DOHH2 (cell line): ENCODE measurements at regions not wholly inside any gene's neighbourhood (a gene's known extent, or its start where the extent isn't known, plus 50 kb on each side); places are given as distances from the start of the nearest gene placed in this dataset.

Source experiments
- H3F3A ChIP-seq: fragments of 200-600 bp; sonication (generic), shearing (Covaris generic); 2 replicates; pipeline ENCODE4 v1.6.0; 2016; ENCODE audit warnings: antibody characterized with exemption, mild to moderate bottlenecking; ENCODE audit not compliant: control insufficient read depth, insufficient read depth
- H3K27ac ChIP-seq: fragments of 200-600 bp; sonication (generic); 2 replicates; pipeline ENCODE4 v1.5.1; 2014; ENCODE audit warnings: low read depth, mild to moderate bottlenecking, low read length, moderate library complexity
- H3K27me3 ChIP-seq: fragments of 200-600 bp; sonication (generic); 2 replicates; pipeline ENCODE4 v1.6.1; 2014; ENCODE audit warnings: mild to moderate bottlenecking, low read length, mixed read lengths; ENCODE audit not compliant: control insufficient read depth
- H3K36me3 ChIP-seq: fragments of 200-600 bp; sonication (generic); 2 replicates; pipeline ENCODE4 v1.6.1; 2014; ENCODE audit warnings: mild to moderate bottlenecking, low read length, moderate library complexity, mixed read lengths; ENCODE audit not compliant: control insufficient read depth
- H3K4me1 ChIP-seq: fragments of 200-600 bp; sonication (generic); 2 replicates; pipeline ENCODE4 v1.6.1; 2014; ENCODE audit warnings: mild to moderate bottlenecking, low read length, mixed read lengths; ENCODE audit not compliant: control insufficient read depth
- H3K4me2 ChIP-seq: fragments of 200-600 bp; sonication (generic); 2 replicates; pipeline ENCODE4 v1.6.0; 2014; ENCODE audit warnings: mild to moderate bottlenecking, low read length, moderate library complexity
- H3K4me3 ChIP-seq: fragments of 200-600 bp; sonication (generic); 2 replicates; pipeline ENCODE4 v1.5.1; 2014; ENCODE audit warnings: mild to moderate bottlenecking, low read length, mixed read lengths
- H3K79me2 ChIP-seq: fragments of 200-600 bp; sonication (generic); 2 replicates; pipeline ENCODE4 v1.6.1; 2014; ENCODE audit warnings: mild to moderate bottlenecking, low read length, mixed read lengths; ENCODE audit not compliant: control insufficient read depth
- H3K9me2 ChIP-seq: fragments of 200-600 bp; sonication (generic); replicated peaks from 2 replicates; pipeline ENCODE4 v1.6.1; 2014; ENCODE audit warnings: mild to moderate bottlenecking, low read length, mixed read lengths; ENCODE audit not compliant: control insufficient read depth
- H3K9me3 ChIP-seq: fragments of 200-600 bp; sonication (generic); 2 replicates; pipeline ENCODE4 v1.6.1; 2014; ENCODE audit warnings: antibody characterized with exemption, low read length, mixed read lengths; ENCODE audit not compliant: control insufficient read depth, insufficient read depth
- H4K20me1 ChIP-seq: fragments of 200-600 bp; sonication (generic); 2 replicates; pipeline ENCODE4 v1.6.0; 2014; ENCODE audit warnings: low read depth, mild to moderate bottlenecking, antibody characterized with exemption, low read length, moderate library complexity; ENCODE audit not compliant: control insufficient read depth, insufficient read depth
- EZH2phosphoT487 ChIP-seq: fragments of 200-600 bp; sonication (generic); IDR thresholded peaks from 2 replicates; pipeline ENCODE4 v1.6.1; 2017; ENCODE audit warnings: borderline replicate concordance, mild to moderate bottlenecking, antibody characterized with exemption, low read length, moderate library complexity, mixed read lengths
- TF ChIP-seq, protein P1 (sequence below): fragments of 200-600 bp; sonication (generic); IDR thresholded peaks from one replicate; pipeline ENCODE4 v1.5.1; 2014; ENCODE audit warnings: antibody characterized with exemption, mild to moderate bottlenecking, low read depth, low read length; ENCODE audit not compliant: poor library complexity, severe bottlenecking

DNA sequence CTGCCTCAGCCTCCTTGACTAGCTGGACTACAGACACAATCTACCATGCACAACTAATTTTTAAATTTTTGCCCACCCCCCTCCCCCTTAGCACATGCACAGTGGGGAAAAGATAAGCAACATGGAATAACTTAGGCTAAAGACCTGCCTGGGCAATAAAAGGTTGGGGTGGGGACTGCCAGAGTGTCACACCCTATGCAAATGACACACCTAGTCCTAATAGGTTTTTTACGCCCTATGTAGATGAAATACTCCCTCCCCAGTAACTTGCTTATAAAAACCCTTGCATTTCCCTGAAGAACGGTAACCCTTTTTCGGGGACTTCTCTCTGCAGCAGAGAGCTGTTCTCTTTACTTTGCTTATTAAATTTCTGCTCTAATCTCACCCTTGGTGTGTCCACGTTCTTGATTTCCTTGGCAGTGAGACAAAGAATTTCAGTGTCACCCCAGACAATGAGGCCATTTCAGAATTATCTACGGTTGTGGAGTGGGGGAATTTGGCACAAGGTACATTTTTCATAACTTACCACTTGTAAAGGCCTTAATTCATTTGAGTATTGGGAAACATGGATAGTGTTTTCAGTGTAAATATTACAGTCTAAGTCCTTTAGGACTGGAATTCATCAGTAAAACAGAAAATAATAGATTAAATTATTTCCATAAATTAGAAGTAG, 109.2 kb downstream of the NOL4 start:
- Histone ChIP-seq H3K4me2 (no peak overlapping the region), H3K9me3 (no peaks in the 10 kb centered on the region), H3K27me3 (no peaks in the 10 kb centered on the region), H3K36me3 (no peaks in the 10 kb centered on the region), H3K4me3 (no peak overlapping the region), H4K20me1 (no peaks in the 10 kb centered on the region), H3K9me2 (no peaks in the 10 kb centered on the region), H3F3A (no peaks in the 10 kb centered on the region), H3K27ac (no peak overlapping the region), H3K79me2 (no peaks in the 10 kb centered on the region), H3K4me1 (no peaks in the 10 kb centered on the region)
- TF ChIP-seq, protein P1, sequence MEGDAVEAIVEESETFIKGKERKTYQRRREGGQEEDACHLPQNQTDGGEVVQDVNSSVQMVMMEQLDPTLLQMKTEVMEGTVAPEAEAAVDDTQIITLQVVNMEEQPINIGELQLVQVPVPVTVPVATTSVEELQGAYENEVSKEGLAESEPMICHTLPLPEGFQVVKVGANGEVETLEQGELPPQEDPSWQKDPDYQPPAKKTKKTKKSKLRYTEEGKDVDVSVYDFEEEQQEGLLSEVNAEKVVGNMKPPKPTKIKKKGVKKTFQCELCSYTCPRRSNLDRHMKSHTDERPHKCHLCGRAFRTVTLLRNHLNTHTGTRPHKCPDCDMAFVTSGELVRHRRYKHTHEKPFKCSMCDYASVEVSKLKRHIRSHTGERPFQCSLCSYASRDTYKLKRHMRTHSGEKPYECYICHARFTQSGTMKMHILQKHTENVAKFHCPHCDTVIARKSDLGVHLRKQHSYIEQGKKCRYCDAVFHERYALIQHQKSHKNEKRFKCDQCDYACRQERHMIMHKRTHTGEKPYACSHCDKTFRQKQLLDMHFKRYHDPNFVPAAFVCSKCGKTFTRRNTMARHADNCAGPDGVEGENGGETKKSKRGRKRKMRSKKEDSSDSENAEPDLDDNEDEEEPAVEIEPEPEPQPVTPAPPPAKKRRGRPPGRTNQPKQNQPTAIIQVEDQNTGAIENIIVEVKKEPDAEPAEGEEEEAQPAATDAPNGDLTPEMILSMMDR: no peak
- TF ChIP-seq EZH2phosphoT487: no peak

DNA sequence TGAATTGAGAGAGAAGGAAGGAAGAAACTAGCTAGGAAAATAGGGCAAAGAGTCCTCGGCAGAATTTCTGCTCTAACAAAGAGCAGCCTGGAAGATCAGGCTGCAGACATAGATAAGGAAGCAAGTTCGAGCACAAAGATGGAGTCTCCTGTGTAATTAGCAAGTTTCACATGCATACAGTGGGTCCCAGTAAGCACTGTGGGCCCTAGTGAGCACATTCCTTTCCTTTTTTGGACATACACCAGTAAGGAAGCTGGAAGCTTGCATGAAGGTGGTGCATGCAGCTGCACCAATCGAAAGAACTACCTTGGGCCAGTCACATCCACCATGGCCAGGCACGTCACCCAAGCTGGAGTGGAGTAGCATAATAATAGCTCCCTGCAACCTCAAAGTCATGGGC, 109.7 kb downstream of the NOL4 start:
- Histone ChIP-seq H3K4me1 (no peaks in the 10 kb centered on the region), H3K9me2 (no peaks in the 10 kb centered on the region), H3K79me2 (no peaks in the 10 kb centered on the region), H4K20me1 (no peaks in the 10 kb centered on the region), H3F3A (no peaks in the 10 kb centered on the region), H3K27me3 (no peaks in the 10 kb centered on the region), H3K36me3 (no peaks in the 10 kb centered on the region), H3K9me3 (no peaks in the 10 kb centered on the region), H3K4me3 (no peak overlapping the region), H3K4me2 (no peak overlapping the region), H3K27ac (no peak overlapping the region)
- no peak for TF ChIP-seq EZH2phosphoT487
- TF ChIP-seq, protein P1: no peak

DNA sequence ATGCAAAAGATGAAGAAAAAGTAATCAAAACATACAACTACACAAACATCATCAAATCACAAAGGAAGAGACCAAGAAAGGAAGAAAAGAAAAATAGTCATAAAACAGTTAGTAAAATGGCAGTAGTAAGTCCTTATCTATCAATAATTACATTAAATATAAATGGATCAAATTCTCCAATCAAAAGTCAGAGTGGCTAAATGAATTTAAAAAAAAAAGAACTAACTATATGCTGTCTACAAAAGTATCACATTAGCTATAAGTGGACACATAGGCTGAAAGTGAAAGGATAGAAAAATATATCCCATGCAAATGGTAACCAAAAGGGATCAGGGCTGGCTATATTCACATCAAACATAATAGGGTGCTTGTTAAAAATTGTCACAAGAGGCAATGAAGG, 116.5 kb downstream of the NOL4 start:
- Histone ChIP-seq H3K27me3 (no peaks in the 10 kb centered on the region), H3K4me1 (no peaks in the 10 kb centered on the region), H4K20me1 (no peaks in the 10 kb centered on the region), H3K9me3 (peaks cover 7% of the 10 kb centered on the region; the same call in 1 of the 2 replicates), H3K36me3 (no peaks in the 10 kb centered on the region), H3K79me2 (no peaks in the 10 kb centered on the region), H3K4me3 (no peak overlapping the region), H3K4me2 (no peak overlapping the region), H3K9me2 (no peaks in the 10 kb centered on the region), H3K27ac (no peak overlapping the region), H3F3A (no peaks in the 10 kb centered on the region)
- TF ChIP-seq, protein P1: no peak
- TF ChIP-seq EZH2phosphoT487: no peak
